A673 (cell line): ENCODE measurements at regions not wholly inside any gene's neighbourhood (a gene's known extent, or its start where the extent isn't known, plus 50 kb on each side); places are given as distances from the start of the nearest gene placed in this dataset.

Experiments
- BruUV-seq: library from RNA; stranded (reverse); fragments of 400-500 nt; replicated peaks from 2 replicates; lab custom pipeline; 2021; lab: Mats Ljungman, UMichigan
- CTCF ChIA-PET: fragments of 300-600 bp; sonication (Branson Sonifier 250); formaldehyde crosslinking; loops from one replicate; lab custom pipeline; 2022; ENCODE audit warnings: antibody characterized with exemption; lab: Charles Lee
- POLR2A ChIA-PET: fragments of 300-600 bp; sonication (Branson Sonifier 250); formaldehyde crosslinking; loops from one replicate; lab custom pipeline; 2022; ENCODE audit warnings: antibody characterized with exemption; ENCODE audit not compliant: low non-redundant PET; lab: Charles Lee
- DNase-seq: peaks from one replicate; pipeline ENCODE4 v3.0.0-alpha.2; 2015; ENCODE audit warnings: low spot score
- H3K27ac ChIP-seq: fragments of 200-600 bp; sonication (generic); 2 replicates; pipeline ENCODE4 v1.5.1; 2016; ENCODE audit warnings: mixed run types, low read depth, mild to moderate bottlenecking, mixed read lengths, antibody characterized with exemption, low read length; ENCODE audit not compliant: poor library complexity, severe bottlenecking
- H3K27me3 ChIP-seq: fragments of 200-600 bp; sonication (generic); replicated peaks from 2 replicates; pipeline ENCODE4 v1.6.1; 2017; ENCODE audit warnings: mixed run types, low read depth, mild to moderate bottlenecking, mixed read lengths, antibody characterized with exemption, low read length; ENCODE audit not compliant: insufficient read depth, poor library complexity
- H3K36me3 ChIP-seq: fragments of 200-600 bp; sonication (generic); 2 replicates; pipeline ENCODE4 v1.6.1; 2016; ENCODE audit warnings: mixed run types, mild to moderate bottlenecking, mixed read lengths, antibody characterized with exemption, low read length; ENCODE audit not compliant: insufficient read depth, poor library complexity, severe bottlenecking
- H3K4me1 ChIP-seq: fragments of 200-600 bp; sonication (generic); 2 replicates; pipeline ENCODE4 v1.6.1; 2017; ENCODE audit warnings: mixed run types, mild to moderate bottlenecking, mixed read lengths, antibody characterized with exemption, low read length; ENCODE audit not compliant: insufficient read depth, poor library complexity, severe bottlenecking
- H3K4me3 ChIP-seq: fragments of 200-600 bp; sonication (generic); 2 replicates; pipeline ENCODE4 v1.5.1; 2016; ENCODE audit warnings: low read depth, mixed run types, mild to moderate bottlenecking, mixed read lengths, low read length; ENCODE audit not compliant: poor library complexity, severe bottlenecking
- H3K9me3 ChIP-seq: fragments of 200-600 bp; sonication (generic); 2 replicates; pipeline ENCODE4 v1.6.1; 2016; ENCODE audit warnings: mixed run types, low read depth, mild to moderate bottlenecking, mixed read lengths, antibody characterized with exemption, low read length; ENCODE audit not compliant: poor library complexity, severe bottlenecking
- EZH2 ChIP-seq: fragments of 200-600 bp; sonication (generic); IDR thresholded peaks from 2 replicates; pipeline ENCODE4 v1.6.1; 2017; ENCODE audit warnings: borderline replicate concordance, low read depth, mild to moderate bottlenecking, mixed read lengths, antibody characterized with exemption, low read length; ENCODE audit not compliant: poor library complexity, severe bottlenecking
- intact Hi-C: fragments of 100-400 bp; cut with micrococcal nuclease; formaldehyde crosslinking; loops from one replicate; pipeline ENCODE4 v1.10.0; 2022; ENCODE audit not compliant: unreplicated experiment
- TF ChIP-seq, protein P1 (sequence below): fragments of 300-800, 200-600 bp; sonication (generic); conservative IDR thresholded peaks from 2 replicates; pipeline ENCODE4 v1.5.1; 2017; ENCODE audit warnings: low read depth, mild to moderate bottlenecking, antibody characterized with exemption, low read length, moderate library complexity, mixed read lengths

DNA sequence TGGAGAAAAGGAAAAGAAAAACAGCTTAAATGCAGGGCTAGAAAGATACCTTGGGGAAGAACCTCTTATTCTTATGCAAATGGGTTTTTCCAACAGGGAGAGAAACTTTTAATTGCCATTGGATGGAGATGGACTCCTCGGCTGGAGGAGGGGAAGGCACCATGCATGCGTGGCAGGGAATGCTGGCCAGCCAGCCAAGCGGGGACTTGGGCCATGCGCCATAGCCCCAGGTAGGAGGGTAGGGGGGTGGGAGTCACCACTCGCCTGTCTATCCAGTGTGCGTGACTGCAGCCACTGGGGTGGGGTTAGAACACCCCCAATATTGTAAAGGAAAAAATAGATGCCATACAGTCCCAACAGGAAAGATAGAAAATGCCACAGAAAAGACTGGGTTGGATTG is 119.9 kb upstream of the ELAVL2 start:
- Histone ChIP-seq H3K27ac (no peak overlapping the region), H3K36me3 (no peaks in the 10 kb centered on the region), H3K4me3 (no peak overlapping the region), H3K27me3 (no peaks in the 10 kb centered on the region), H3K9me3 (peaks cover 3% of the 10 kb centered on the region), H3K4me1 (no peaks in the 10 kb centered on the region)
- DNase-seq = no peak
- ChIA-PET POLR2A (no interaction called here), CTCF (no interaction called here)
- intact Hi-C loops = no loop called here
- no TSS peak for BruUV-seq
- TF ChIP-seq, protein P1, sequence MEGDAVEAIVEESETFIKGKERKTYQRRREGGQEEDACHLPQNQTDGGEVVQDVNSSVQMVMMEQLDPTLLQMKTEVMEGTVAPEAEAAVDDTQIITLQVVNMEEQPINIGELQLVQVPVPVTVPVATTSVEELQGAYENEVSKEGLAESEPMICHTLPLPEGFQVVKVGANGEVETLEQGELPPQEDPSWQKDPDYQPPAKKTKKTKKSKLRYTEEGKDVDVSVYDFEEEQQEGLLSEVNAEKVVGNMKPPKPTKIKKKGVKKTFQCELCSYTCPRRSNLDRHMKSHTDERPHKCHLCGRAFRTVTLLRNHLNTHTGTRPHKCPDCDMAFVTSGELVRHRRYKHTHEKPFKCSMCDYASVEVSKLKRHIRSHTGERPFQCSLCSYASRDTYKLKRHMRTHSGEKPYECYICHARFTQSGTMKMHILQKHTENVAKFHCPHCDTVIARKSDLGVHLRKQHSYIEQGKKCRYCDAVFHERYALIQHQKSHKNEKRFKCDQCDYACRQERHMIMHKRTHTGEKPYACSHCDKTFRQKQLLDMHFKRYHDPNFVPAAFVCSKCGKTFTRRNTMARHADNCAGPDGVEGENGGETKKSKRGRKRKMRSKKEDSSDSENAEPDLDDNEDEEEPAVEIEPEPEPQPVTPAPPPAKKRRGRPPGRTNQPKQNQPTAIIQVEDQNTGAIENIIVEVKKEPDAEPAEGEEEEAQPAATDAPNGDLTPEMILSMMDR = no peak
- no peak for TF ChIP-seq EZH2

DNA sequence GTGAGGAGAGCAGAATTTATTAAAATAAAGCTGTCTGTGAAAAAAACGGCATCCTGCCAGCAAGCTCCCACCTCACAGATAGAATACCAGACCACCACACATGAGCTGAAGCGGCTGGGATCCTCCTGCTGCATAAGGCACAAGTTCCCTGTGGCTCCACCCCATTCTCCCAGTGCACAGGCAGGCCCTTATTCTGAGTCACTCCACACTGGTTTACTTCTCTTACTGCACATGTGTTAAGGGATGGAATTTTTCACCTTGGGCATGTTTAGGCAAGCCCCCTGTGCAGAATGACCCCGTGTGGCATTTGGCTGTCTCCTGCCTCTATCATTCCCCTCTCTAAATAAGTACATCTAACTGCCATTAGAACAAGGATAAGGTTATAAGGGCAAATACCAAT is 115.0 kb upstream of the ELAVL2 start:
- no peak for DNase-seq
- H3K27me3 ChIP-seq = no peaks in the 10 kb centered on the region
- no peaks in the 10 kb centered on the region for H3K36me3 ChIP-seq
- no peaks in the 10 kb centered on the region for H3K4me1 ChIP-seq
- no peak overlapping the region for H3K4me3 ChIP-seq
- POLR2A ChIA-PET = no interaction called here
- intact Hi-C loops = no loop called here
- H3K27ac ChIP-seq = no peak overlapping the region
- H3K9me3 ChIP-seq = peaks cover 3% of the 10 kb centered on the region
- TF ChIP-seq EZH2 = no peak
- TF ChIP-seq, protein P1 = no peak
- no TSS peak for BruUV-seq
- CTCF ChIA-PET = no interaction called here

DNA sequence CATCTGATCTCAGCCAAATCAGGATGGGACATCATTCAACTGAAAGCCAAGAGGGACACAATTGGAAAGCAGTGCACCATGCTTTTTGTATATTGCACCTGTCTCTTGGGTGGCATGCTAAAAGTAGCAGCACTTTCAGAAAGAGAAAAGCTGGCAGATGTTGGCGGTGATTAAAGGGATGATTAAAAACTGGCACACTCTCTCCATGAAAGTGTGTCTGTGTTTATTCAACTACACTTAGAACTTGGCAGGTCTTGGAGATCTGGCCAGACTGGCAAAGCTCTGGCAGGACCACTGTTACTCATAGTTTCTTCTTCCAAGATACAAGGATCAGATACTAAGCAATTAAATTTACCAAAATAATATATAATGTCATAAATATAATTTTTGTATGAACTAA is 112.9 kb upstream of the ELAVL2 start:
- Histone ChIP-seq H3K27ac (no peak overlapping the region), H3K4me1 (no peaks in the 10 kb centered on the region), H3K27me3 (no peaks in the 10 kb centered on the region), H3K9me3 (no peaks in the 10 kb centered on the region), H3K4me3 (no peak overlapping the region), H3K36me3 (no peaks in the 10 kb centered on the region)
- no TSS peak for BruUV-seq
- intact Hi-C loops = no loop called here
- no peak for DNase-seq
- ChIA-PET CTCF (no interaction called here), POLR2A (no interaction called here)
- TF ChIP-seq EZH2 = no peak
- TF ChIP-seq, protein P1 = no peak
